AG10803 (cell line): ENCODE measurements at regions not wholly inside any gene's neighbourhood (a gene's known extent, or its start where the extent isn't known, plus 50 kb on each side); places are given as distances from the start of the nearest gene placed in this dataset.

ENCODE experiments used
- DNase-seq: peaks from one replicate; pipeline ENCODE4 v3.0.0; 2010; ENCODE audit warnings: low read depth
- H3K4me3 ChIP-seq: 2 replicates; pipeline ENCODE4 v1.5.1; 2011; ENCODE audit warnings: mild to moderate bottlenecking, low read length, control low read depth
- TF ChIP-seq, protein P1 (sequence below): conservative IDR thresholded peaks from 2 replicates; pipeline ENCODE4 v1.5.1; 2011; ENCODE audit warnings: mild to moderate bottlenecking, low read length, control low read depth, inconsistent platforms

DNA sequence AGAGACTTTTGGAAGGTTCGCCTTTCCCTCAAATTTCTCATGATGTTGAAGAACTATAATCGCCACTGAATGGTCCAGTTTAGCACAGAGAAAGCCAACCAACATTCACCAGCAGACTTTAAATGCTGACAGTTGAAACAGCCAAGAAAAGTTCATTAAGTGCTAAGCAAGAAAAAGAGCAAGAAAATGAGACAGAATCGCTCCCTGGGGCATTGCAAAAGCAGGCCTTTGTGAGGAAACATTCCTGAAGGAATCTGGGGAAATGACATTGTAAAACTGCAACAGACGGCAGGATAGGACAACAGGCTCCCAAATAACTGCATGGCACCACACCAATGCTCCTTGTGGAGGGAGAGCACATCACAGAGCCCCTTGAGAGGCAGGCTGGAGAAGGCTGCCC lies 269.3 kb upstream of the ID2 start:
- DNase-seq = peak; percentile 82
- TF ChIP-seq, protein P1, sequence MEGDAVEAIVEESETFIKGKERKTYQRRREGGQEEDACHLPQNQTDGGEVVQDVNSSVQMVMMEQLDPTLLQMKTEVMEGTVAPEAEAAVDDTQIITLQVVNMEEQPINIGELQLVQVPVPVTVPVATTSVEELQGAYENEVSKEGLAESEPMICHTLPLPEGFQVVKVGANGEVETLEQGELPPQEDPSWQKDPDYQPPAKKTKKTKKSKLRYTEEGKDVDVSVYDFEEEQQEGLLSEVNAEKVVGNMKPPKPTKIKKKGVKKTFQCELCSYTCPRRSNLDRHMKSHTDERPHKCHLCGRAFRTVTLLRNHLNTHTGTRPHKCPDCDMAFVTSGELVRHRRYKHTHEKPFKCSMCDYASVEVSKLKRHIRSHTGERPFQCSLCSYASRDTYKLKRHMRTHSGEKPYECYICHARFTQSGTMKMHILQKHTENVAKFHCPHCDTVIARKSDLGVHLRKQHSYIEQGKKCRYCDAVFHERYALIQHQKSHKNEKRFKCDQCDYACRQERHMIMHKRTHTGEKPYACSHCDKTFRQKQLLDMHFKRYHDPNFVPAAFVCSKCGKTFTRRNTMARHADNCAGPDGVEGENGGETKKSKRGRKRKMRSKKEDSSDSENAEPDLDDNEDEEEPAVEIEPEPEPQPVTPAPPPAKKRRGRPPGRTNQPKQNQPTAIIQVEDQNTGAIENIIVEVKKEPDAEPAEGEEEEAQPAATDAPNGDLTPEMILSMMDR = no peak
- H3K4me3 ChIP-seq = no peak overlapping the region

DNA sequence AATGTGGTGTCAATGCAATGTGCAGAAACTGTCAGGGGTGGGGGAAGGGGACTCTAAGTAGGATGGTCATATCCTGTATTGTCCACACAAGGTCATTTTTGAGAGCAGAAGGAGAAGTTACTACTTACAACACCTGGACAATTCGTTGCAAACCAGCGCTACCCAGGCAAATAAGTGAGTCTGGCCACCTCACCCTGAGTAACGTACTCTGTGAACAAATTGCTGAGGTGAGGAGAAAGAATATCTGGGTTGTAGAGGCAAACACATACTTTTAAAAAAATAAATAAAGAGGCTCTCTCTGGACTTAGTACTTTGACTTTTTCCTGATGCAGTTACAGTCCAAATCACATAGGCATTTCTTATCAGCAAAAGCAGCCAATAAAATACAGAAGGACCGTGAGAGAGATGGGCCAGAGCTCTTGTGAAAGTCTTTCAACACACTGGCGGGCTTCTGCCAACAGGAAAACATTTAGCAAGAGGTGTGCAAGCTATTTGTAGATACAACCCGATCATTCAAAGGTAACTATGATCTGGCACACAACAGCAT lies 268.2 kb upstream of the ID2 start:
- H3K4me3 ChIP-seq = no peak overlapping the region
- no peak for DNase-seq
- TF ChIP-seq, protein P1 = no peak

DNA sequence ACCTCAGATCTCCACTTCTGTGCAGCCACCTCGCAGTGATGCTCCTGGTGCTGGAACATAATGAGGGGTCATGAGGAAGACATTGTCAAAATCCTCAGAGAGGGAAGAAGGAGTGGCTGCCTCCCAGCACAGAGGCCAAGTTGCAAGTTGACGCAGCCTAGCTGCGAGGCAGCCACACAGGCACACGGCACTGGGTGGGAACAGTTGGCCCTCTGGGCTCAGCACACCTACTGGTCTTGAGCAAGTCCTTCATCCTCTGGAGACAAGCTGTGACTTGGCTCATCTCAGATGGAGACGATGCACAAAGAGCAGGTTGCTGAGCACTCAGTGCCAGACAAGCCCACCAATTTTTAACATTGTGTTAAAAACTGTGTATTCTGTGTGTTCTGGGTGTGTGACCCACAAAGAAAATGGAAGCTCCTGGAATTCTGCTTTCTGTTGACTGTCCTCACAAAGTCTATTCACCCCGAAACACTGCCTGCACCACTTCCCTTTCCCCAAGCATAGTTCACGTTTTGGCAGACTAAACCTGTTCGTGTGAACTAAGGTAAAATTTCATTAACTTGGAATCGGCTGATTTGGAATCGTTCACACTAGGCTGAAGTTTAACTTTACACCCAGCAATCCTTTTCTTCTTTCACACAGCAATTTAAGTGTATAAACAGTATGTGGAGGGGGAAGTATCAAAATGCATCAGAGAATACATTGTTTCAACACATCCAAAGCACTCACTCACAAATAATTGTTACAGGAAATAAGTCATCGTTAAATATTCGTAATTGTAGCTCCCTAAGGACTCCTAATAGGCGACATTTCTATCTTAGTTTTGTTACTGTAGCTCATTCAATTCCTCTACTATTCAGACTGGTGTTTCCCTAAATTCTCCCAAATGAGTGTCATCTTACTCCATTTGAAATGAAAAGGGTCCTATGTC lies 266.6 kb upstream of the ID2 start:
- TF ChIP-seq, protein P1 = no peak
- DNase-seq = no peak

DNA sequence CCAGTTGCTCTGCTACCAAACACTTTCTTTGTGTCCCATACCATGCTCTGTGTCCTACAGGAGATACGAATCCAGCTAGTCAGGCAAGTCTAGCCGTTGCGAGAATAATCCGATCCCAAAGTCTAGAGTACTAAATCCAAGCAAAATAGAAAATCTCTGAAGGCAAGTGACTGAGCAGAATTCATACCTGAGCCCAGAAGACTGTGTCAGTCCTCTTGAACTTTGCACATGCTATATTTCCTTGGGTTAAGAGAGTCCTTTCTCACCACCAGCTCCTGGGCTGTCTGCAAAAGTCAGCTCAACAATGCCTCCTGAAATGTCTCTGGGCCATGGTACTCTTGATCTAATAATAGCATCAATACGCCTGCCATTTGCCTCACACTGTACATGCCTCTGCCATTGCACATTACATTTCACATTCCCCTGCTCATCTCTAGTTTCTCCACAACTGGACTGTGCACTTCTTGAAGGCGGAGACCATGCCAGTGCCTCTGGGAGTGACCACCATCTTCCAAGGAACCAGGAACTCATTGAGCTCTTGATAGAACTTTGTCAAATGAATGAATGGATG lies 265.8 kb upstream of the ID2 start:
- TF ChIP-seq, protein P1 = no peak
- H3K4me3 ChIP-seq = no peak overlapping the region
- no peak for DNase-seq

More for the DNA sequence above, 266.6 kb upstream of the ID2 start:
- H3K4me3 ChIP-seq = no peak overlapping the region

DNA sequence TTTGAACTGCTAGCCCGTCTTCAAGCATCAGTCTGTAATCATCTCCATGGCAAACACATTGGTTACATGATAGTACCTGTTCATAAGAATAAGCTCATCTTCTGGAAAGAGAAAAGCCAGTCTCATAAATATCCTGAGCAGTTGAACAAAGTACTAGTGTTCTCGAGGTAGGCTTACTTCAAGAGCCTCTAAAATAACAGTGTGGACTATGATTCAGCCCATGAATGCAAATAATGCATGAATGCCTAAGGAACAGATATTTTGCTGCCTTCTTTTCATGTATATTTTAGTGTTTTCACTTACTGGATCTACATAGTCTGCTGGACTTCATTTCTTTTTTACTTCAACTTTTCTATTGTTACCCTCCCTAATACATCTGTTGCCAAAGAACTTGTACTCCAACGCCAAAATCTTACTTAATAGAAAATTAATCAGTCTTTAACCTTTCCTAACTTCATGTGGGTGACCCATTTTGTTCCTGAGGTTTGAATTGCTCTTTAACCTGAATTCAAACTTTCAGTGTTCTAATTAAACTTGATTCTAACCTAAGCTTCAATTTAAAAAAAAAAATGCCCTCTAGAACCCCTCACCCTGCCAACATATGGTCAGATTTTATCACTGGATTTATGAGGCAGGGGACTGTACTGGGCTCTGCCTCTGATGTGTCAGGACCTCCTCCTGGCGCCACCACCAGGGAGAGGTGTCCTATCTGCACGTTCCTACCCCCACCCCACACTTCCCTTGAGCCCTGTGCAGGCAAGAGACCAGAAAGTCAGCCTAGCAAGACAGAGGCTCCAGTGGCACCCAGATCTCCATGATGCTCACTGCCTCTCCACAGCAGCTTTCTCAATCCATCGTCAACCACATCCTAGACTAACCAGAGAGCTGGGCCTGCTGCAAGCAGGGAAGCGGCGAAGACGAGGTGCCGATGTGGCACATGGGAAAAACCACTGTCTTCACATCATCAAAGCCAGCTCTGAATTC lies 264.7 kb upstream of the ID2 start:
- no peak overlapping the region for H3K4me3 ChIP-seq
- no peak for DNase-seq
- TF ChIP-seq, protein P1 = no peak

DNA sequence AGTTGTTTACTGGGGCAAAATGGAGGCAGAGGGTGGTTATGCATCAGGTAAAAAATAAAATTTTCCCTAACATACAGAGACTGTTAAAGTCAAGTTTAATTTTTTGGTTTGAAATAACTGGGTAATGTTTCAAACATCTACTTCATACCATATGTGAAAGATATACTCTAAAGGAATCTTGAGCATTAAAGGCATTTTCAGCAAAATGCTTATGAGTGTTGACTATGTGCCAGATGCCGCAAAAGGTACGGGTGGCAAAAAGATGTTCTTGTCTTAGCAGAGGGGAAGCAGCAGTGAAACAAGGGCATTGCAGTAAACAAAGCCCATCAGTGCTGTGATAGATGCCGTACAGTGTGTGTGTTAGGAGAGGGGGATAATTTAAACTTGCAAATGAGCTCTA lies 263.1 kb upstream of the ID2 start:
- H3K4me3 ChIP-seq = no peak overlapping the region
- TF ChIP-seq, protein P1 = no peak
- DNase-seq = peak; percentile 85
